GM12878 (cell line): ENCODE measurements at regions not wholly inside any gene's neighbourhood (a gene's known extent, or its start where the extent isn't known, plus 50 kb on each side); places are given as distances from the start of the nearest gene placed in this dataset.

ENCODE experiments used
- ATAC-seq: fragments of 200-7000 bp; cut with Tn5 transposase; 3 replicates; pipeline ENCODE4 v1.9.1; 2020; ENCODE audit warnings: mild to moderate bottlenecking, moderate library complexity
- BruUV-seq: library from RNA; stranded (reverse); fragments of 400-500 nt; replicated peaks from 2 replicates; lab custom pipeline; 2021; lab: Mats Ljungman, UMichigan
- CTCF ChIA-PET: fragments of 300-600 bp; sonication (Branson Sonifier 250); formaldehyde crosslinking; extraction: SDS; loops from one replicate; lab custom pipeline; 2021; ENCODE audit warnings: inconsistent platforms; lab: Yijun Ruan, JAX
- POLR2A ChIA-PET: fragments of 350-600 bp; formaldehyde crosslinking; extraction: SDS; loops from one replicate; lab custom pipeline; 2021; ENCODE audit warnings: inconsistent platforms; lab: Charles Lee
- RAD21 ChIA-PET: fragments of 300-600 bp; sonication (Branson Sonifier 250); formaldehyde crosslinking; loops from one replicate; lab custom pipeline; 2023; ENCODE audit warnings: antibody characterized with exemption; ENCODE audit not compliant: unreplicated experiment; lab: Charles Lee
- SMC1A ChIA-PET: fragments of 300-600 bp; sonication (Branson Sonifier 250); formaldehyde crosslinking; loops from one replicate; lab custom pipeline; 2023; ENCODE audit not compliant: unreplicated experiment, uncharacterized antibody; lab: Charles Lee
- DNase-seq: peaks from one replicate; pipeline ENCODE4 v3.0.0-alpha.2; 2011; ENCODE audit warnings: low read depth, low spot score
- FAIRE-seq: peaks from 3 replicates; lab custom pipeline; 2011; peaks lifted over from hg19 to GRCh38; lab: Jason Lieb, UNC
- H2AFZ ChIP-seq: 2 replicates; pipeline ENCODE4 v1.6.0; 2011; ENCODE audit warnings: low read depth, low read length, control low read depth; ENCODE audit not compliant: control insufficient read depth
- H3K27ac ChIP-seq: 2 replicates; pipeline ENCODE4 v1.5.1; 2011; ENCODE audit warnings: control low read depth; ENCODE audit not compliant: control insufficient read depth, insufficient read depth
- H3K27me3 ChIP-seq, 2 experiments: replicated peaks in 1 of 2; 2 replicates each; pipeline versions ENCODE4 v1.6.0 to v1.6.1; 2011; ENCODE audit warnings: low read length in 1 of 2; ENCODE audit not compliant: control insufficient read depth in 2 of 2, insufficient read depth in 2 of 2
- H3K36me3 ChIP-seq, 2 experiments: 2 replicates each; pipeline ENCODE4 v1.5.1; 2011; ENCODE audit warnings: low read length in 1 of 2; ENCODE audit not compliant: control insufficient read depth in 2 of 2, insufficient read depth in 2 of 2
- H3K4me1 ChIP-seq: 2 replicates; pipeline ENCODE4 v1.6.1; 2011; ENCODE audit warnings: mild to moderate bottlenecking, low read length, moderate library complexity, mixed read lengths; ENCODE audit not compliant: control insufficient read depth, insufficient read depth
- H3K4me2 ChIP-seq: 2 replicates; pipeline ENCODE4 v1.6.0; 2011; ENCODE audit warnings: control low read depth; ENCODE audit not compliant: control insufficient read depth, insufficient read depth
- H3K4me3 ChIP-seq: fragments of 200-600 bp; sonication (generic); 2 replicates; pipeline ENCODE4 v1.5.1; 2016
- H3K79me2 ChIP-seq: 2 replicates; pipeline ENCODE4 v1.6.0; 2011; ENCODE audit warnings: low read length; ENCODE audit not compliant: control insufficient read depth, insufficient read depth
- H3K9ac ChIP-seq: 2 replicates; pipeline ENCODE4 v1.8.0; 2011; ENCODE audit warnings: low read length, control low read depth, mixed read lengths; ENCODE audit not compliant: control insufficient read depth, insufficient read depth
- H3K9me3 ChIP-seq: replicated peaks from 3 replicates; pipeline ENCODE4 v1.5.1; 2011; ENCODE audit warnings: mild to moderate bottlenecking, low read length; ENCODE audit not compliant: control insufficient read depth, insufficient read depth
- H4K20me1 ChIP-seq: 2 replicates; pipeline ENCODE4 v1.6.0; 2011; ENCODE audit not compliant: control insufficient read depth, insufficient read depth
- CEBPZ ChIP-seq: fragments of 150-350 bp; IDR thresholded peaks from 2 replicates; pipeline ENCODE4 v1.6.1; 2016; ENCODE audit warnings: low read depth, low read length
- CTCF ChIP-seq, 3 experiments: IDR thresholded peaks in 2 of 3; conservative IDR thresholded peaks in 1 of 3; 2 replicates each; pipeline ENCODE4 v1.5.1; 2011; ENCODE audit warnings: low read depth in 3 of 3, low read length in 3 of 3, mild to moderate bottlenecking in 3 of 3, control low read depth in 2 of 3, moderate library complexity in 2 of 3, inconsistent platforms in 1 of 3, mixed read lengths in 1 of 3; ENCODE audit not compliant: control insufficient read depth in 2 of 3, insufficient read depth in 1 of 3; ENCODE audit errors: extremely low read depth in 1 of 3
- FOS ChIP-seq: IDR thresholded peaks from 3 replicates; pipeline ENCODE4 v1.6.1; 2011; ENCODE audit warnings: borderline replicate concordance; ENCODE audit not compliant: insufficient read length; ENCODE audit errors: extremely low read depth
- IRF5 ChIP-seq: fragments of 450-650 bp; IDR thresholded peaks from 2 replicates; pipeline ENCODE4 v1.6.1; 2017; ENCODE audit warnings: borderline replicate concordance
- LARP7 ChIP-seq: fragments of 450-650 bp; IDR thresholded peaks from 2 replicates; pipeline ENCODE4 v1.6.1; 2017; ENCODE audit warnings: mild to moderate bottlenecking
- SMARCA5 ChIP-seq: fragments of 450-650 bp; IDR thresholded peaks from 2 replicates; pipeline ENCODE4 v1.6.1; 2017; ENCODE audit warnings: mild to moderate bottlenecking
- ZBTB40 ChIP-seq: fragments of 450-650 bp; IDR thresholded peaks from 2 replicates; pipeline ENCODE4 v1.6.1; 2016; ENCODE audit warnings: mild to moderate bottlenecking, moderate library complexity, borderline replicate concordance
- in situ Hi-C: fragments of 300-500 bp; cut with MboI; formaldehyde crosslinking; loops from 9 replicates; pipeline ENCODE4 v1.14.3; 2018; ENCODE audit warnings: mixed read lengths
- intact Hi-C: fragments of 100-400 bp; cut with micrococcal nuclease; formaldehyde crosslinking; loops from one replicate; pipeline ENCODE4 v1.14.2; 2022; ENCODE audit not compliant: unreplicated experiment

- TF ChIP-seq ZBTB40, result no peak
- no peak for TF ChIP-seq LARP7
These were observed 330.9 kb downstream of the CXCL12 start (continued) for GRCh38 chr10:44054046-44054445.

- intact Hi-C loops (no loop called here), in situ Hi-C loops (no loop called here)
- H3K4me1 ChIP-seq, result no peaks in the 10 kb centered on the region
- ChIA-PET SMC1A (interaction anchor here (1.8 kb wide), 1 partner anchor 18 kb away, joined by 4 read pairs; no protein-coding TSS in a partner anchor), CTCF (interaction anchor here (1.1 kb wide), 1 partner anchor 9 kb away, joined by 3 read pairs; no protein-coding TSS in a partner anchor), POLR2A (no interaction called here), RAD21 (no interaction called here)
- no peak overlapping the region for H3K27ac ChIP-seq
- no peak for DNase-seq
- H3K79me2 ChIP-seq, result no peaks in the 10 kb centered on the region
- no peaks in the 10 kb centered on the region for H3K36me3 ChIP-seq
- H3K9ac ChIP-seq, result no peak overlapping the region
- no TSS peak for BruUV-seq
- no peak overlapping the region for H3K4me2 ChIP-seq
- H3K27me3 ChIP-seq, result no peaks in the 10 kb centered on the region
- FAIRE-seq, result no peak
- no peak overlapping the region for H3K4me3 ChIP-seq
- no peaks in the 10 kb centered on the region for H4K20me1 ChIP-seq
- no peak overlapping the region for H2AFZ ChIP-seq
- H3K9me3 ChIP-seq, result no peaks in the 10 kb centered on the region
- ATAC-seq, result no peak
- TF ChIP-seq FOS (no peak), SMARCA5 (no peak), CEBPZ (no peak), CTCF (IDR thresholded peaks at IDR 0.05 in 2 of 3, conservative IDR thresholded peaks at IDR 0.05 in 1 of 3; ENCODE audit: control insufficient read depth in 2 of 3, extremely low read depth in 1 of 3, insufficient read depth in 1 of 3, low read depth in 3 of 3, low read length in 3 of 3) (no peak), IRF5 (no peak)
These were observed 331.5 kb downstream of the CXCL12 start for GRCh38 chr10:44053391-44053790.
